Neural progenitor cell (in vitro differentiated cells): ENCODE measurements at regions not wholly inside any gene's neighbourhood (a gene's known extent, or its start where the extent isn't known, plus 50 kb on each side); places are given as distances from the start of the nearest gene placed in this dataset.

Source experiments
- EZH2 ChIP-seq: fragments of 200-600 bp; sonication (generic); IDR thresholded peaks from 2 replicates; pipeline ENCODE4 v1.6.1; 2017; ENCODE audit warnings: antibody characterized with exemption, mild to moderate bottlenecking, moderate library complexity
- EZH2phosphoT487 ChIP-seq: fragments of 200-600 bp; sonication (generic); IDR thresholded peaks from 2 replicates; pipeline ENCODE4 v1.6.1; 2017; ENCODE audit warnings: antibody characterized with exemption
- TF ChIP-seq, protein P1 (sequence below): fragments of 200-600 bp; sonication (generic); IDR thresholded peaks from 2 replicates; pipeline ENCODE4 v1.5.1; 2017; ENCODE audit warnings: antibody characterized with exemption, mild to moderate bottlenecking

DNA sequence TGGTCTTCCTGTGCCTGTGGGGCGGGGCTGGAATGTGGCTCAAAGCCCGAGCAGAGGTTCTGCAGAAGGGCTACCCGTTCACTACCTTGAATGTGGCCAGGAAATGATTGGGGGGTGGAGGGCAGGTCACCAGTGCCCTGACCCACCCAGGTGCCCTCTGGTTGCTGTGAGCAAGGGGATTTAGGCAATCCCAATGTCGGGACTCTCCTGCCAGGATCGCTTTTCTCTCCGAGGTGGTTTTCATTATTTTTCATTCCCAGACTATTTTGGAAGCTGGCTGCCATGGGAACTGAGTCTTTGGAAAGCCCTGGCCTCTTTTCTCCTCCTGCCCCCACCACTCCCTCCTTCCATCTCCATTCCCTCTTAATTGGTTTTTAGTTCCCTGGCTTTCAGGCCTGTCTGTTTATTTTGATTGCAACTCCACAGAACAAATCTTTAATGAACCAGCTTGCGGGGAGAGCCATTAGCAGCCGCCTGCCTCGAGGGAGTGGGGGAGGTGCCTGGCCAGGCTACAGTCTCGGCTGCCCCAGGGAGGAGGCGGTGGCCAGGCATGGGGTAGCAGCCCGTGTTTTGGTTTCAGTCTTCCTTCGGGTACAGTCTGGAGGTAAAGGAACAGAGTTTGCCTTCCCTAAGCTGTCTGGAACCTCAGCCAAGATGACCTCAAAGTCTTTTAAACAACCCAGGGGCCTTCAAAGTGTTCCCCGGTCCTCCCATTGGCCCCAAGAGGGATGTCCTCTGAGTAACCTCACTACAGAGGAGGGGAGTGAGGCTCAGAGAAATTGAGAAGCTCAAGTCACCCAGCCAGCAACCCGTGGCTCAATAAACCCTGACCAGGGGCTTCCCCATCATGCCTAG is 114.4 kb upstream of the HAAO start:
- TF ChIP-seq, protein P1, sequence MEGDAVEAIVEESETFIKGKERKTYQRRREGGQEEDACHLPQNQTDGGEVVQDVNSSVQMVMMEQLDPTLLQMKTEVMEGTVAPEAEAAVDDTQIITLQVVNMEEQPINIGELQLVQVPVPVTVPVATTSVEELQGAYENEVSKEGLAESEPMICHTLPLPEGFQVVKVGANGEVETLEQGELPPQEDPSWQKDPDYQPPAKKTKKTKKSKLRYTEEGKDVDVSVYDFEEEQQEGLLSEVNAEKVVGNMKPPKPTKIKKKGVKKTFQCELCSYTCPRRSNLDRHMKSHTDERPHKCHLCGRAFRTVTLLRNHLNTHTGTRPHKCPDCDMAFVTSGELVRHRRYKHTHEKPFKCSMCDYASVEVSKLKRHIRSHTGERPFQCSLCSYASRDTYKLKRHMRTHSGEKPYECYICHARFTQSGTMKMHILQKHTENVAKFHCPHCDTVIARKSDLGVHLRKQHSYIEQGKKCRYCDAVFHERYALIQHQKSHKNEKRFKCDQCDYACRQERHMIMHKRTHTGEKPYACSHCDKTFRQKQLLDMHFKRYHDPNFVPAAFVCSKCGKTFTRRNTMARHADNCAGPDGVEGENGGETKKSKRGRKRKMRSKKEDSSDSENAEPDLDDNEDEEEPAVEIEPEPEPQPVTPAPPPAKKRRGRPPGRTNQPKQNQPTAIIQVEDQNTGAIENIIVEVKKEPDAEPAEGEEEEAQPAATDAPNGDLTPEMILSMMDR, result no peak
- no peak for TF ChIP-seq EZH2
- TF ChIP-seq EZH2phosphoT487, result no peak
